Keratinocyte (primary cell): ENCODE measurements at regions not wholly inside any gene's neighbourhood (a gene's known extent, or its start where the extent isn't known, plus 50 kb on each side); places are given as distances from the start of the nearest gene placed in this dataset.

Source experiments
- DNase-seq: peaks from one replicate; pipeline ENCODE4 v3.0.0-alpha.2; 2011; ENCODE audit warnings: low read depth, missing footprints, low spot score
- FAIRE-seq: peaks from 2 replicates; lab custom pipeline; 2011; peaks lifted over from hg19 to GRCh38; lab: Jason Lieb, UNC
- H2AFZ ChIP-seq: 2 replicates; pipeline ENCODE4 v1.6.0; 2012; ENCODE audit warnings: low read length, control low read depth, inconsistent platforms; ENCODE audit not compliant: control insufficient read depth
- H3K27ac ChIP-seq: 2 replicates; pipeline ENCODE4 v1.5.1; 2011; ENCODE audit warnings: low read length; ENCODE audit not compliant: control insufficient read depth, insufficient read depth
- H3K27me3 ChIP-seq: 3 replicates; pipeline ENCODE4 v1.6.0; 2011; ENCODE audit warnings: low read length; ENCODE audit not compliant: control insufficient read depth, insufficient read depth; ENCODE audit errors: extremely low read depth
- H3K36me3 ChIP-seq, 2 experiments: 2 replicates in 1 of 2; 3 replicates in 1 of 2; pipeline ENCODE4 v1.5.1; 2011; ENCODE audit warnings: low read length in 2 of 2, mild to moderate bottlenecking in 1 of 2; ENCODE audit not compliant: control insufficient read depth in 2 of 2, insufficient read depth in 2 of 2; ENCODE audit errors: extremely low read depth in 1 of 2
- H3K4me1 ChIP-seq: 3 replicates; pipeline ENCODE4 v1.5.1; 2011; ENCODE audit warnings: low read length; ENCODE audit not compliant: control insufficient read depth, insufficient read depth; ENCODE audit errors: extremely low read depth
- H3K4me2 ChIP-seq: 3 replicates; pipeline ENCODE4 v1.6.0; 2011; ENCODE audit warnings: low read depth, low read length; ENCODE audit not compliant: control insufficient read depth, insufficient read depth; ENCODE audit errors: extremely low read depth
- H3K4me3 ChIP-seq, 3 experiments: fragments of 200-600 bp in 1 of 3; sonication (generic) in 1 of 3; 2 replicates in 2 of 3; 3 replicates in 1 of 3; pipeline ENCODE4 v1.5.1; 2011 to 2016; ENCODE audit warnings: low read length in 3 of 3, mild to moderate bottlenecking in 3 of 3, control low read depth in 2 of 3, inconsistent platforms in 1 of 3, low read depth in 1 of 3, mixed read lengths in 1 of 3, mixed run types in 1 of 3, moderate library complexity in 1 of 3; ENCODE audit not compliant: control insufficient read depth in 2 of 3, insufficient read depth in 2 of 3; ENCODE audit errors: extremely low read depth in 1 of 3
- H3K79me2 ChIP-seq: 2 replicates; pipeline ENCODE4 v1.6.0; 2012; ENCODE audit warnings: low read length; ENCODE audit not compliant: control insufficient read depth, insufficient read depth
- H3K9ac ChIP-seq: 3 replicates; pipeline ENCODE4 v1.6.0; 2011; ENCODE audit warnings: low read length; ENCODE audit not compliant: control insufficient read depth, insufficient read depth; ENCODE audit errors: extremely low read depth
- H3K9me1 ChIP-seq: 3 replicates; pipeline ENCODE4 v1.6.0; 2011; ENCODE audit warnings: low read length; ENCODE audit not compliant: control insufficient read depth, insufficient read depth; ENCODE audit errors: extremely low read depth
- H3K9me3 ChIP-seq: 2 replicates; pipeline ENCODE4 v1.5.1; 2012; ENCODE audit warnings: low read depth, low read length; ENCODE audit not compliant: control insufficient read depth
- H4K20me1 ChIP-seq: 3 replicates; pipeline ENCODE4 v1.6.0; 2011; ENCODE audit warnings: low read length; ENCODE audit not compliant: control insufficient read depth, insufficient read depth; ENCODE audit errors: extremely low read depth
- EZH2 ChIP-seq: IDR thresholded peaks from one replicate; pipeline ENCODE4 v1.6.1; 2012; ENCODE audit warnings: inconsistent platforms, mild to moderate bottlenecking, low read length, moderate library complexity
- dilution Hi-C: fragments of 300-500 bp; cut with MboI; formaldehyde crosslinking; loops from one replicate; pipeline ENCODE4 v1.7.0; 2020; ENCODE audit warnings: low sequenced_read_pairs; ENCODE audit not compliant: extremely low pct_ligation_motif_present
- TF ChIP-seq, protein P1 (sequence below), 3 experiments: IDR thresholded peaks in 1 of 3; conservative IDR thresholded peaks in 1 of 3; optimal IDR thresholded peaks in 1 of 3; 2 replicates in 2 of 3; 3 replicates in 1 of 3; pipeline versions ENCODE3 to v1.5.1; 2011; ENCODE audit warnings: low read length in 3 of 3, mild to moderate bottlenecking in 3 of 3, moderate library complexity in 2 of 3, control low read depth in 1 of 3, inconsistent platforms in 1 of 3; ENCODE audit not compliant: insufficient read depth in 2 of 3; ENCODE audit errors: extremely low read depth in 1 of 3

GRCh38 chr14:29156096-29156495 lies 389.5 kb downstream of the FOXG1 start:
- TF ChIP-seq EZH2 = no peak
- TF ChIP-seq, protein P1, sequence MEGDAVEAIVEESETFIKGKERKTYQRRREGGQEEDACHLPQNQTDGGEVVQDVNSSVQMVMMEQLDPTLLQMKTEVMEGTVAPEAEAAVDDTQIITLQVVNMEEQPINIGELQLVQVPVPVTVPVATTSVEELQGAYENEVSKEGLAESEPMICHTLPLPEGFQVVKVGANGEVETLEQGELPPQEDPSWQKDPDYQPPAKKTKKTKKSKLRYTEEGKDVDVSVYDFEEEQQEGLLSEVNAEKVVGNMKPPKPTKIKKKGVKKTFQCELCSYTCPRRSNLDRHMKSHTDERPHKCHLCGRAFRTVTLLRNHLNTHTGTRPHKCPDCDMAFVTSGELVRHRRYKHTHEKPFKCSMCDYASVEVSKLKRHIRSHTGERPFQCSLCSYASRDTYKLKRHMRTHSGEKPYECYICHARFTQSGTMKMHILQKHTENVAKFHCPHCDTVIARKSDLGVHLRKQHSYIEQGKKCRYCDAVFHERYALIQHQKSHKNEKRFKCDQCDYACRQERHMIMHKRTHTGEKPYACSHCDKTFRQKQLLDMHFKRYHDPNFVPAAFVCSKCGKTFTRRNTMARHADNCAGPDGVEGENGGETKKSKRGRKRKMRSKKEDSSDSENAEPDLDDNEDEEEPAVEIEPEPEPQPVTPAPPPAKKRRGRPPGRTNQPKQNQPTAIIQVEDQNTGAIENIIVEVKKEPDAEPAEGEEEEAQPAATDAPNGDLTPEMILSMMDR (optimal IDR thresholded peaks at IDR 0.05 in 1 of 3, IDR thresholded peaks at IDR 0.05 in 1 of 3, conservative IDR thresholded peaks at IDR 0.05 in 1 of 3; ENCODE audit: extremely low read depth in 1 of 3, insufficient read depth in 2 of 3, low read length in 3 of 3) = no peak
- Histone ChIP-seq H4K20me1 (no peaks in the 10 kb centered on the region), H3K9me3 (peaks cover 2% of the 10 kb centered on the region), H3K27ac (no peak overlapping the region), H3K79me2 (no peaks in the 10 kb centered on the region), H3K36me3 (no peaks in the 10 kb centered on the region), H3K4me3 (no peak overlapping the region), H3K4me1 (no peaks in the 10 kb centered on the region), H3K27me3 (no peaks in the 10 kb centered on the region), H3K4me2 (no peak overlapping the region), H2AFZ (no peak overlapping the region), H3K9me1 (no peaks in the 10 kb centered on the region), H3K9ac (no peak overlapping the region)
- FAIRE-seq (no peak), DNase-seq (no peak)
- dilution Hi-C loops = no loop called here

DNA sequence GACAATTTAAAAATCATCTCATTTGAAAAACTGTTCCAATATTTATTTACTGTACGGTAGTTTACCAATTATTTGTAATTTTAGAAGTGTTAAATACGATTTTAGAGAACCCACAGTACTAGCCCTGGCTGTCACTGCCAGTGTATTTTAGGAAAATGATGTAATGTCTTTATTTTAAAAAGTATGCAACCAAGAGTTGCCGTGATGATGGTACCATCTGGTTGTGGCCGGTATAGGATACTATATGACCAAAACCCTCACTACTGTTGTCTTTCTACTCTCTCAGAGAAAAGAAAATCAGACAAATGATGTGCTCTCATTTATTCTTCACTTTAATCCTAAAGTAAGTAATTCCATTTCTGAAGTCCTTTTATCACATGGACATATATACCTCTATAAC lies 395.0 kb downstream of the FOXG1 start:
- no peaks in the 10 kb centered on the region for H4K20me1 ChIP-seq
- TF ChIP-seq, protein P1 (optimal IDR thresholded peaks at IDR 0.05 in 1 of 3, IDR thresholded peaks at IDR 0.05 in 1 of 3, conservative IDR thresholded peaks at IDR 0.05 in 1 of 3; ENCODE audit: extremely low read depth in 1 of 3, insufficient read depth in 2 of 3, low read length in 3 of 3) = no peak
- TF ChIP-seq EZH2 = no peak
- no peak overlapping the region for H3K27ac ChIP-seq
- H3K4me2 ChIP-seq = no peak overlapping the region
- H3K27me3 ChIP-seq = no peaks in the 10 kb centered on the region
- no peak overlapping the region for H2AFZ ChIP-seq
- H3K9me3 ChIP-seq = no peaks in the 10 kb centered on the region
- H3K9ac ChIP-seq = no peak overlapping the region
- dilution Hi-C loops = no loop called here
- FAIRE-seq (no peak), DNase-seq (no peak)
- H3K4me3 ChIP-seq = no peak overlapping the region
- H3K9me1 ChIP-seq = no peaks in the 10 kb centered on the region
- no peaks in the 10 kb centered on the region for H3K36me3 ChIP-seq
- no peaks in the 10 kb centered on the region for H3K4me1 ChIP-seq
- H3K79me2 ChIP-seq = no peaks in the 10 kb centered on the region
